GM12892 (cell line): ENCODE measurements at regions not wholly inside any gene's neighbourhood (a gene's known extent, or its start where the extent isn't known, plus 50 kb on each side); places are given as distances from the start of the nearest gene placed in this dataset.
"Not testable (repeated sequence)": the region's sequence is repeated elsewhere in the genome, so short reads cannot be mapped to it uniquely, and the experiment has no call there.

Experiments
- DNase-seq: peaks from one replicate; pipeline ENCODE4 v3.0.0; 2011; ENCODE audit not compliant: insufficient read length
- FAIRE-seq: peaks from 2 replicates; lab custom pipeline; 2011; peaks lifted over from hg19 to GRCh38; lab: Jason Lieb, UNC
- POLR2A ChIP-seq: IDR thresholded peaks from 2 replicates; pipeline ENCODE4 v1.6.1; 2011; ENCODE audit warnings: low read depth, low read length, control low read depth
- POLR2AphosphoS5 ChIP-seq: IDR thresholded peaks from 2 replicates; pipeline ENCODE4 v1.6.1; 2011; ENCODE audit warnings: low read depth, low read length, control low read depth
- TAF1 ChIP-seq: IDR thresholded peaks from 2 replicates; pipeline ENCODE4 v1.6.1; 2011; ENCODE audit warnings: low read depth, mild to moderate bottlenecking, control low read depth, low read length, borderline replicate concordance

- DNase-seq, result no peak
- TF ChIP-seq TAF1, result no peak
- no peak for TF ChIP-seq POLR2A
- TF ChIP-seq POLR2AphosphoS5, result no peak
- no peak for FAIRE-seq
Measured at GRCh38 chr2:187188783-187189631, 259.0 kb downstream of the CALCRL start.

GRCh38 chr2:187187519-187187918, 260.5 kb downstream of the CALCRL start:
- FAIRE-seq, result no peak
- TF ChIP-seq TAF1 (no peak), POLR2A (no peak), POLR2AphosphoS5 (no peak)
- DNase-seq, result no peak

- no peak for DNase-seq
- TF ChIP-seq TAF1, result no peak
- no peak for TF ChIP-seq POLR2A
- no peak for TF ChIP-seq POLR2AphosphoS5
- FAIRE-seq, result no peak
Measured at GRCh38 chr2:187180529-187180928, 267.5 kb downstream of the CALCRL start.

GRCh38 chr2:187178876-187179275, 269.2 kb downstream of the CALCRL start:
- not testable (repeated sequence) for FAIRE-seq, DNase-seq

GRCh38 chr2:187177253-187177652, 270.8 kb downstream of the CALCRL start:
- DNase-seq (no peak), FAIRE-seq (no peak)
- TF ChIP-seq POLR2AphosphoS5, result no peak
- no peak for TF ChIP-seq POLR2A
- TF ChIP-seq TAF1, result no peak

- DNase-seq (no peak), FAIRE-seq (no peak)
- TF ChIP-seq POLR2A (no peak), POLR2AphosphoS5 (no peak), TAF1 (no peak)
Measured at GRCh38 chr2:187174582-187174981, 273.5 kb downstream of the CALCRL start.

GRCh38 chr2:187171318-187171717, 276.7 kb downstream of the CALCRL start:
- DNase-seq (no peak), FAIRE-seq (no peak)
- TF ChIP-seq POLR2A (no peak), POLR2AphosphoS5 (no peak), TAF1 (no peak)

- FAIRE-seq (no peak), DNase-seq (no peak)
- TF ChIP-seq TAF1 (no peak), POLR2AphosphoS5 (no peak), POLR2A (no peak)
Measured at GRCh38 chr2:187169864-187170263, 278.2 kb downstream of the CALCRL start.

- no peak for FAIRE-seq
- no peak for TF ChIP-seq POLR2AphosphoS5
- TF ChIP-seq TAF1, result no peak
- TF ChIP-seq POLR2A, result no peak
- DNase-seq, result no peak
Measured at GRCh38 chr2:187168720-187169713, 279.0 kb downstream of the CALCRL start.

- TF ChIP-seq POLR2AphosphoS5 (no peak), TAF1 (no peak), POLR2A (no peak)
- FAIRE-seq, result no peak
- no peak for DNase-seq
Measured at GRCh38 chr2:187167491-187167890, 280.6 kb downstream of the CALCRL start.

GRCh38 chr2:187165936-187166610, 282.0 kb downstream of the CALCRL start:
- TF ChIP-seq POLR2AphosphoS5 (no peak), POLR2A (no peak), TAF1 (no peak)
- FAIRE-seq (no peak), DNase-seq (no peak)
